H1 (cell line): ENCODE measurements at regions not wholly inside any gene's neighbourhood (a gene's known extent, or its start where the extent isn't known, plus 50 kb on each side); places are given as distances from the start of the nearest gene placed in this dataset.

Experiments used
- CTCF ChIA-PET: fragments of 300-600 bp; sonication (Branson Sonifier 250); formaldehyde crosslinking; loops from one replicate; lab custom pipeline; 2021; ENCODE audit not compliant: partially characterized antibody; lab: Charles Lee
- POLR2A ChIA-PET: fragments of 300-600 bp; sonication (Branson Sonifier 250); formaldehyde crosslinking; loops from one replicate; lab custom pipeline; 2021; ENCODE audit warnings: inconsistent platforms; ENCODE audit not compliant: partially characterized antibody; lab: Charles Lee
- DNase-seq, 2 experiments: peaks; one replicate each; pipeline versions ENCODE4 v3.0.0 to v3.0.0-alpha.2; 2010 to 2022; ENCODE audit warnings: low spot score in 2 of 2, low read depth in 1 of 2, mixed read lengths in 1 of 2
- FAIRE-seq: peaks from 2 replicates; lab custom pipeline; 2011; peaks lifted over from hg19 to GRCh38; lab: Jason Lieb, UNC
- H2AFZ ChIP-seq: 2 replicates; pipeline ENCODE4 v1.8.1; 2012; ENCODE audit warnings: low read length, inconsistent platforms
- H2AK5ac ChIP-seq: 2 replicates; pipeline ENCODE4 v1.6.1; 2013; ENCODE audit warnings: low read depth, low read length
- H2BK120ac ChIP-seq: replicated peaks from 2 replicates; pipeline ENCODE3; 2013; ENCODE audit warnings: low read depth, low read length, inconsistent platforms
- H2BK12ac ChIP-seq: 2 replicates; pipeline ENCODE4 v1.6.1; 2013; ENCODE audit warnings: low read depth, low read length
- H2BK15ac ChIP-seq: 2 replicates; pipeline ENCODE4 v1.6.1; 2013; ENCODE audit warnings: low read length
- H2BK20ac ChIP-seq: 2 replicates; pipeline ENCODE4 v1.6.1; 2013; ENCODE audit warnings: low read length
- H2BK5ac ChIP-seq: 2 replicates; pipeline ENCODE4 v1.6.1; 2013; ENCODE audit warnings: low read depth, low read length
- H3K14ac ChIP-seq: 2 replicates; pipeline ENCODE4 v1.6.1; 2013; ENCODE audit warnings: inconsistent platforms; ENCODE audit not compliant: insufficient read length
- H3K18ac ChIP-seq: 2 replicates; pipeline ENCODE4 v1.6.1; 2013; ENCODE audit warnings: low read length; ENCODE audit errors: extremely low read depth
- H3K23ac ChIP-seq: 2 replicates; pipeline ENCODE4 v1.6.1; 2013; ENCODE audit warnings: inconsistent platforms; ENCODE audit not compliant: insufficient read length
- H3K23me2 ChIP-seq: 2 replicates; pipeline ENCODE4 v1.6.1; 2013; ENCODE audit warnings: low read depth, low read length
- H3K27ac ChIP-seq: 2 replicates; pipeline ENCODE4 v1.6.1; 2011; ENCODE audit warnings: low read depth, low read length, inconsistent platforms
- H3K27me3 ChIP-seq, 4 experiments: replicated peaks in 1 of 4; 1 replicate in 1 of 4; 2 replicates in 3 of 4; pipeline versions ENCODE4 v1.6.1 to v1.8.1; 2011 to 2013; ENCODE audit warnings: low read length in 3 of 4, mild to moderate bottlenecking in 3 of 4, inconsistent platforms in 2 of 4, mixed read lengths in 2 of 4, moderate library complexity in 1 of 4; ENCODE audit not compliant: control insufficient read depth in 3 of 4, insufficient read depth in 3 of 4; ENCODE audit errors: extremely low read depth in 1 of 4
- H3K36me3 ChIP-seq, 4 experiments: 2 replicates each; pipeline versions ENCODE4 v1.6.1 to v1.8.1; 2011 to 2013; ENCODE audit warnings: mild to moderate bottlenecking in 4 of 4, low read length in 3 of 4, moderate library complexity in 2 of 4, control low read depth in 1 of 4, inconsistent platforms in 1 of 4; ENCODE audit not compliant: insufficient read depth in 4 of 4, control insufficient read depth in 2 of 4
- H3K4ac ChIP-seq: replicated peaks from 2 replicates; pipeline ENCODE3; 2013; ENCODE audit warnings: low read length, low read depth, mixed read lengths, inconsistent platforms; ENCODE audit not compliant: insufficient read length
- H3K4me1 ChIP-seq, 4 experiments: replicated peaks in 1 of 4; 1 replicate in 1 of 4; 2 replicates in 3 of 4; pipeline versions ENCODE4 v1.6.1 to v1.8.1; 2011 to 2013; ENCODE audit warnings: low read length in 3 of 4, inconsistent platforms in 2 of 4, mixed read lengths in 1 of 4; ENCODE audit not compliant: insufficient read depth in 4 of 4, control insufficient read depth in 3 of 4
- H3K4me2 ChIP-seq, 2 experiments: 2 replicates each; pipeline versions ENCODE4 v1.6.1 to v1.8.1; 2011 to 2013; ENCODE audit warnings: low read depth in 2 of 2, low read length in 2 of 2, control low read depth in 1 of 2, inconsistent platforms in 1 of 2, mild to moderate bottlenecking in 1 of 2; ENCODE audit not compliant: insufficient read depth in 1 of 2
- H3K4me3 ChIP-seq, 4 experiments: fragments of 200-600, 300-600 bp in 1 of 4; sonication (generic), shearing (Covaris generic), sonication (Bioruptor Twin) in 1 of 4; 2 replicates each; pipeline versions ENCODE4 v1.5.1 to v1.8.1; 2011 to 2016; ENCODE audit warnings: low read length in 4 of 4, low read depth in 3 of 4, control low read depth in 2 of 4, inconsistent platforms in 2 of 4, mild to moderate bottlenecking in 2 of 4, mixed read lengths in 1 of 4, moderate library complexity in 1 of 4; ENCODE audit not compliant: insufficient read depth in 2 of 4; ENCODE audit errors: extremely low read depth in 1 of 4
- H3K56ac ChIP-seq: replicated peaks from 2 replicates; pipeline ENCODE3; 2013; ENCODE audit warnings: low read depth, mild to moderate bottlenecking, mixed read lengths, low read length, inconsistent platforms; ENCODE audit not compliant: insufficient read length
- H3K79me1 ChIP-seq: 2 replicates; pipeline ENCODE4 v1.6.1; 2013; ENCODE audit warnings: low read depth, low read length, control low read depth
- H3K79me2 ChIP-seq, 2 experiments: 2 replicates each; pipeline versions ENCODE4 v1.6.1 to v1.8.1; 2012 to 2013; ENCODE audit warnings: low read length in 2 of 2, mild to moderate bottlenecking in 2 of 2, inconsistent platforms in 1 of 2; ENCODE audit not compliant: insufficient read depth in 2 of 2, control insufficient read depth in 1 of 2
- H3K9ac ChIP-seq, 4 experiments: replicated peaks in 1 of 4; 1 replicate in 1 of 4; 2 replicates in 3 of 4; pipeline versions ENCODE4 v1.6.1 to v1.8.1; 2011 to 2013; ENCODE audit warnings: low read depth in 3 of 4, low read length in 3 of 4, control low read depth in 2 of 4, mild to moderate bottlenecking in 2 of 4, moderate library complexity in 2 of 4, inconsistent platforms in 1 of 4; ENCODE audit errors: extremely low read depth in 1 of 4
- H3K9me3 ChIP-seq, 2 experiments: 2 replicates each; pipeline versions ENCODE4 v1.6.1 to v1.8.1; 2012 to 2013; ENCODE audit warnings: mild to moderate bottlenecking in 2 of 2, moderate library complexity in 2 of 2, control low read depth in 1 of 2, inconsistent platforms in 1 of 2, low read depth in 1 of 2, low read length in 1 of 2, mixed read lengths in 1 of 2; ENCODE audit not compliant: insufficient read depth in 2 of 2
- H4K20me1 ChIP-seq, 2 experiments: replicated peaks in 1 of 2; 2 replicates each; pipeline versions ENCODE3 to v1.8.1; 2011 to 2013; ENCODE audit warnings: inconsistent platforms in 2 of 2, low read length in 2 of 2, mild to moderate bottlenecking in 1 of 2; ENCODE audit not compliant: insufficient read depth in 2 of 2, control insufficient read depth in 1 of 2
- H4K5ac ChIP-seq: 2 replicates; pipeline ENCODE4 v1.6.1; 2013; ENCODE audit warnings: low read length, low read depth, mixed read lengths, inconsistent platforms; ENCODE audit not compliant: insufficient read length
- H4K8ac ChIP-seq: 2 replicates; pipeline ENCODE4 v1.8.0; 2013; ENCODE audit warnings: mild to moderate bottlenecking, moderate library complexity, low read length, inconsistent platforms; ENCODE audit not compliant: insufficient read depth; ENCODE audit errors: extremely low read depth
- H4K91ac ChIP-seq: replicated peaks from 2 replicates; pipeline ENCODE3; 2013; ENCODE audit warnings: low read length, mixed read lengths, inconsistent platforms; ENCODE audit not compliant: insufficient read length
- CTBP2 ChIP-seq: IDR thresholded peaks from 2 replicates; pipeline ENCODE4 v1.7.0; 2011; ENCODE audit warnings: borderline replicate concordance, mild to moderate bottlenecking, moderate library complexity, mixed read lengths, low read length; ENCODE audit not compliant: insufficient read depth, insufficient read length
- SIRT6 ChIP-seq: IDR thresholded peaks from one replicate; pipeline ENCODE4 v1.7.1; 2012; ENCODE audit warnings: low read length, inconsistent platforms
- TBP ChIP-seq: IDR thresholded peaks from 2 replicates; pipeline ENCODE4 v1.6.1; 2011; ENCODE audit warnings: low read depth, low read length, improper control_type of control experiment
- YY1 ChIP-seq: IDR thresholded peaks from 2 replicates; pipeline ENCODE4 v1.6.1; 2011; ENCODE audit warnings: low read depth, mild to moderate bottlenecking, low read length
- WGBS, 2 experiments: shearing (Covaris generic) in 1 of 2; methylation state at CpG; one replicate each; pipeline versions ENCODE4 v1.1.6 to v1.1.7; 2013 to 2015; ENCODE audit warnings: low lambda C conversion rate in 2 of 2, mixed read lengths in 2 of 2, inconsistent platforms in 1 of 2, low coverage in 1 of 2, missing lambda C conversion rate in 1 of 2; ENCODE audit not compliant: insufficient replicate concordance in 2 of 2, insufficient coverage in 1 of 2, insufficient read length in 1 of 2; ENCODE audit errors: extremely low coverage in 1 of 2, missing lambda C conversion rate in 1 of 2; 5-methylcytosine and 5-hydroxymethylcytosine counted together

DNA sequence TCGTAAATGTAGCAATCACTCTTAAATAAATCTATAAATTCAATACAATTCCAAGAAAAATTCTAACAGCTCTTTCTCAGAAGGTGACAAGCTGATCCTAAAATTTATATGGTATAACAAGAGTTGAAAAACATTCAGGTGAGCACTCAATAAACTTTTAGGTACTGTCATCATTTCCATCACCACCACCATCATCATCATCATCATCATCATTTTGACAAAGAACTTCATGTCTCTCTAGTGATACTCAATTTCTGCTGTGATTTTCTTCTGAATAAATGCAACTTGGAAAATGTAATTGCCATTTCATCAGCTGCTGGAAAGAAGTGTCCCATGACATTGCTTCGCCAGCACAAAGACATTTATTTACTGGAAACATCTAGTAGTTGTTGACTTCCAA lies 222.9 kb upstream of the IRX5 start:
- H3K79me2 ChIP-seq, result no peaks in the 10 kb centered on the region
- H3K27me3 ChIP-seq, result no peaks in the 10 kb centered on the region; a peak in 1 of 7 replicates
- no peak for DNase-seq
- POLR2A ChIA-PET, result no interaction called here
- H4K91ac ChIP-seq, result no peak overlapping the region
- no peak overlapping the region for H2BK15ac ChIP-seq
- H2BK5ac ChIP-seq, result no peak overlapping the region
- H3K9me3 ChIP-seq, result no peaks in the 10 kb centered on the region
- H3K27ac ChIP-seq, result no peak overlapping the region
- H2BK20ac ChIP-seq, result no peak overlapping the region
- H4K5ac ChIP-seq, result no peak overlapping the region
- no peak overlapping the region for H3K4ac ChIP-seq
- CTCF ChIA-PET, result interaction anchor here (1.2 kb wide), 1 partner anchor 230 kb away, joined by 3 read pairs; no protein-coding TSS in a partner anchor
- H3K36me3 ChIP-seq, result no peaks in the 10 kb centered on the region
- no peak overlapping the region for H2AK5ac ChIP-seq
- no peak overlapping the region for H3K9ac ChIP-seq
- 98% methylated on average over 2 of the region's 2 CpGs; no CpG with 5 or more reads in 1 of the 2 experiments for WGBS, 2 experiments
- no peak overlapping the region for H4K8ac ChIP-seq
- H3K4me3 ChIP-seq, result no peak overlapping the region
- no peak for FAIRE-seq
- H3K56ac ChIP-seq, result no peak overlapping the region
- H3K4me1 ChIP-seq, result no peaks in the 10 kb centered on the region
- no peak overlapping the region for H2AFZ ChIP-seq
- no peak overlapping the region for H3K18ac ChIP-seq
- no peak for TF ChIP-seq CTBP2
- TF ChIP-seq TBP, result no peak
- TF ChIP-seq SIRT6, result no peak
- no peak for TF ChIP-seq YY1
- no peak overlapping the region for H3K14ac ChIP-seq
- H4K20me1 ChIP-seq, result no peaks in the 10 kb centered on the region
- H3K79me1 ChIP-seq, result no peaks in the 10 kb centered on the region
- no peak overlapping the region for H3K4me2 ChIP-seq
- H2BK12ac ChIP-seq, result no peak overlapping the region
- no peak overlapping the region for H3K23ac ChIP-seq
- no peak overlapping the region for H2BK120ac ChIP-seq
- no peaks in the 10 kb centered on the region for H3K23me2 ChIP-seq
